ENCODE measurements at regions not wholly inside any gene's neighbourhood (a gene's known extent, or its start where the extent isn't known, plus 50 kb on each side); places are given as distances from the start of the nearest gene placed in this dataset.

DNA sequence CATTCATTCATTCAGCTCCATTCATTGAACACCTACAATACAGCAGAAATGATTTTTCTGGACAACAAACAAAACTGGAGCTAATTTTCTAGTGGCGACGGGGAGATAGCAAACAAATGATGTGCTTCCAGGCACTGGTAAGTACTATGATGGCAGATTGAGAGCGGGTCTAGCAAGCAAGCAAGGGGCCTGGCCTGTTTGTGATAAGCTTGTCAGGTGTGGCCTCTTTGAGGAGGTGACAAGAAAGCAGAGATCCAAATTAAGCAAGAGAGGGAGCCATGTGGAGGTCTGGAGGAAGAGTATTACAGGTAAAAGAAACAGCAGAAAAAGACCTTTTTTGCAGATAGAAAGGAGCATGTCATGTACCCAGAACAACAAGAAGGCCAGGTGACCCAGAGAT is 216.1 kb upstream of the CPHXL start:
- TF ChIP-seq, protein P1, sequence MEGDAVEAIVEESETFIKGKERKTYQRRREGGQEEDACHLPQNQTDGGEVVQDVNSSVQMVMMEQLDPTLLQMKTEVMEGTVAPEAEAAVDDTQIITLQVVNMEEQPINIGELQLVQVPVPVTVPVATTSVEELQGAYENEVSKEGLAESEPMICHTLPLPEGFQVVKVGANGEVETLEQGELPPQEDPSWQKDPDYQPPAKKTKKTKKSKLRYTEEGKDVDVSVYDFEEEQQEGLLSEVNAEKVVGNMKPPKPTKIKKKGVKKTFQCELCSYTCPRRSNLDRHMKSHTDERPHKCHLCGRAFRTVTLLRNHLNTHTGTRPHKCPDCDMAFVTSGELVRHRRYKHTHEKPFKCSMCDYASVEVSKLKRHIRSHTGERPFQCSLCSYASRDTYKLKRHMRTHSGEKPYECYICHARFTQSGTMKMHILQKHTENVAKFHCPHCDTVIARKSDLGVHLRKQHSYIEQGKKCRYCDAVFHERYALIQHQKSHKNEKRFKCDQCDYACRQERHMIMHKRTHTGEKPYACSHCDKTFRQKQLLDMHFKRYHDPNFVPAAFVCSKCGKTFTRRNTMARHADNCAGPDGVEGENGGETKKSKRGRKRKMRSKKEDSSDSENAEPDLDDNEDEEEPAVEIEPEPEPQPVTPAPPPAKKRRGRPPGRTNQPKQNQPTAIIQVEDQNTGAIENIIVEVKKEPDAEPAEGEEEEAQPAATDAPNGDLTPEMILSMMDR (IDR thresholded peaks at IDR 0.05): no peak
- H3K9me3 ChIP-seq: no peaks in the 10 kb centered on the region
- DNase-seq: no peak
- H3K27me3 ChIP-seq: no peaks in the 10 kb centered on the region
- H3K4me1 ChIP-seq: no peaks in the 10 kb centered on the region
- no peak overlapping the region for H3K9ac ChIP-seq (ENCODE audit: low read depth in 2 of 2, low read length in 2 of 2)
- intact Hi-C loops (cut with DNase I): no loop called here
- H3K36me3 ChIP-seq: no peaks in the 10 kb centered on the region
- H3K4me3 ChIP-seq: no peak overlapping the region
- H3K27ac ChIP-seq: no peak overlapping the region

DNA sequence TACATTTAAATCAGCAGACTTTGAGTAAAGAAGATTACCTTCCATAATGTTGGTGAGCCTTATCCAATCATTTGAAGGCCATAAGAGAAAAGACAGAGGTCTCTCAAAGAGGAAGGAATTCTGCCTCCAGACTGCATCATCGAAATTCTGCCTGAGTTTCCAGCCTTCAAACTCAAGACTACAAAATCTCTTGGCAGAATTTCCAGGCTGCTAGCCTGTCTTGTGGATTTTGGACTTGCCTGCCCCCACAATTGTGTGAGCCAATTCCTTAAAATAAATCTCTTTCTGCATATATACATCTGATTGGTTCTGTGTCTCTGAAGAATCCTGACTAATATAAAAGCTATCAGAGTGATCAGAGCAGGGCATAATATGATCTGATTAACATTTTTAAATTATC is 216.6 kb upstream of the CPHXL start:
- no peak overlapping the region for H3K4me3 ChIP-seq
- TF ChIP-seq, protein P1 (IDR thresholded peaks at IDR 0.05): no peak
- no peaks in the 10 kb centered on the region for H3K27me3 ChIP-seq
- no peaks in the 10 kb centered on the region for H3K36me3 ChIP-seq
- H3K4me1 ChIP-seq: no peaks in the 10 kb centered on the region
- no peak overlapping the region for H3K27ac ChIP-seq
- intact Hi-C loops (cut with DNase I): no loop called here
- H3K9me3 ChIP-seq: no peaks in the 10 kb centered on the region
- H3K9ac ChIP-seq (ENCODE audit: low read depth in 2 of 2, low read length in 2 of 2): no peak overlapping the region
- DNase-seq: no peak

DNA sequence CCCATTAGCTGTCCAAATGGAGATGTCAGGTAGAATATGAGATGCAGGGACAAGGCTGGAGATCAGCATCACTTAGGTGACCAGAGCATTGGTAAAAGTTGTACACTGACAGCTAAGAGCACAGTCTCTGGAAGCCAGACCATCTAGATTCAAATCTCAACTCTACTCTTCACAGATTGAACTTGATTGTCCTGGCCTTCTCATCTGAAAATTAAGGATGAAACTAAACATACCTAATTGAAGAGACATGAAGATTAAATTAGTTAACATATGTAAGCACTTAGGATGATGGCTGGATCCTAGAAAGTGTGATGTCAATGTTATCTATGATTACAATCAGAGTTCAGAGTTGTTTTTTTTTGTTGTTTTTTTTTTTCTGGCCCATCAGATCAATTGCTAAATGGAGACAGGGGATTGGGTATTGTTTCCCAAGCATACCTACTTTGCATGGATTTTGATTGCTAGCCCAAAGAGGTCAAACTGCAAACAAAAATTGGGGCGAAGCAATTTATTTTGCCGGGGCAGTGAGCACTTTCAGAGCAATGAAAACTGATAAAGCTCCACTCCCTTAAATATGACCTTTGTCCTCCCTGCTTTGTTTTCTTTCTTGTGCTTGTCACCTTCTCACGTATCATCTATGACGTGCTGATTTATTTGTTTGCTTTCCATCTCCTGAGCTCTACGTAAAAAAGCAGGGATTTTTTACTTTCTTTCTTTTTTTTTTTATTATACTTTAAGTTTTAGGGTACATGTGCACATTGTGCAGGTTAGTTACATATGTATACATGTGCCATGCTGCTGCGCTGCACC is 217.6 kb upstream of the CPHXL start:
- intact Hi-C loops (cut with DNase I): no loop called here
- Histone ChIP-seq H3K36me3 (no peaks in the 10 kb centered on the region), H3K4me3 (no peak overlapping the region), H3K4me1 (no peaks in the 10 kb centered on the region), H3K9me3 (no peaks in the 10 kb centered on the region), H3K27ac (no peak overlapping the region), H3K9ac (ENCODE audit: low read depth in 2 of 2, low read length in 2 of 2) (no peak overlapping the region), H3K27me3 (no peaks in the 10 kb centered on the region)
- no peak for DNase-seq
- TF ChIP-seq, protein P1 (IDR thresholded peaks at IDR 0.05): no peak

DNA sequence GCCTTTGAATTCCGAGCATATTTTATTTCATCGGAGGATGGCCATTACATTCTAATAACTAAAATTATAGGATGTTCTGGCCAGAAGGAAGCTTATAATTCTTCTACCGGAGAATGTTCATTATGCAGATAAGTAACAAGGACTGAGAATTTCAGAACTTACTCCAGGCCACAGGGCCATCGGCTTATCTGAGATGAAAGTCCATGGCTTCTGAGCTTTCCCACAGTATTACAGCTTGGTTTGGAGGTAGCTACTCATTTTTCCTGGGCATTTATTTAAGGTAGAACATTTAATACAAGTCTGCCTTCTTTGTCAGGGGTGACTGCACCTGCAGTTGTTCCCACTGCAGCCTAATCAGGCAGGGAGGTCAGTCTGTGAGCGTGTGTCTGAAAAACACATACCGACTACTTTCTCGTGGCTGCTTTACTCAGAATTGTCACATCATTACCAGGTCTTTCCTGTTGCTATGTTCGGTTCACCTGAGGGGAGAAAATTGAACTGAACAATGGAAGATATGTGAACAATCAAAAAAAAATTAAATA is 219.7 kb upstream of the CPHXL start:
- Histone ChIP-seq H3K27me3 (no peaks in the 10 kb centered on the region), H3K9ac (ENCODE audit: low read depth in 2 of 2, low read length in 2 of 2) (no peak overlapping the region), H3K9me3 (no peaks in the 10 kb centered on the region), H3K36me3 (no peaks in the 10 kb centered on the region), H3K4me1 (no peaks in the 10 kb centered on the region), H3K4me3 (no peak overlapping the region), H3K27ac (no peak overlapping the region)
- DNase-seq: no peak
- TF ChIP-seq, protein P1 (IDR thresholded peaks at IDR 0.05): no peak
- intact Hi-C loops (cut with DNase I): no loop called here

DNA sequence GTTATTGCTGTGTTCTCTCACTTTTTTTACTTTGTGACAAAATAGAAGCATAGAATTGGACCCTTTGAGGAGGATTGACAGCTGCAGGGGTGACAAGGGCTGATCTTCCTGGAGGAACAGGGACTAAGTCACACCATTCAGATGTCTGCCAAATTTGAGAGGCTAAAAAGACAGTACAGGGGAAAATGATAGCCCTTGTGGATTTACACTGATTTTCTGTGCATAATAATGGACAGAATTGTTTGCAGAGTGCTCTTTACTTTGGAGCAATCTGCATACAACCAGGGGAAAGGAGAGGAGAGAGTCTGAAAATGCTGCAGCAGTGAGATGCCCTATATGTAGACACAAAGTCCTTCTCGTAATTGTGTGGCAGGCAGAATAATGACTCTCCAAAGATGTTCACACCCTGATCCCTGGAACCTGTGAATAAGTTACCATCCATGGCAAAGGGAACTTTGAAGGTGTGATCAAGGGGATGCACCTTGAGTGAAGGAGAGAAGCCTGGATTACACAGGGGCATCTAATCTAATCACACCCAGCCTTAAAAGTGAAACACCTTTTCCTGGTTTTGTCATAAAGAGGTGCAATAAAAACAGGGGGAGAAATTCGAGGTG is 221.4 kb upstream of the CPHXL start:
- Histone ChIP-seq H3K27me3 (no peaks in the 10 kb centered on the region), H3K9me3 (no peaks in the 10 kb centered on the region), H3K9ac (ENCODE audit: low read depth in 2 of 2, low read length in 2 of 2) (no peak overlapping the region), H3K4me1 (no peaks in the 10 kb centered on the region), H3K27ac (no peak overlapping the region), H3K36me3 (no peaks in the 10 kb centered on the region), H3K4me3 (no peak overlapping the region)
- DNase-seq: no peak
- TF ChIP-seq, protein P1 (IDR thresholded peaks at IDR 0.05): no peak
- intact Hi-C loops (cut with DNase I): no loop called here

Measured in colonic mucosa (tissue), 4 donors.